ENCODE measurements at regions not wholly inside any gene's neighbourhood (a gene's known extent, or its start where the extent isn't known, plus 50 kb on each side); places are given as distances from the start of the nearest gene placed in this dataset.
"Not testable (repeated sequence)": the region's sequence is repeated elsewhere in the genome, so short reads cannot be mapped to it uniquely, and the experiment has no call there.

DNA sequence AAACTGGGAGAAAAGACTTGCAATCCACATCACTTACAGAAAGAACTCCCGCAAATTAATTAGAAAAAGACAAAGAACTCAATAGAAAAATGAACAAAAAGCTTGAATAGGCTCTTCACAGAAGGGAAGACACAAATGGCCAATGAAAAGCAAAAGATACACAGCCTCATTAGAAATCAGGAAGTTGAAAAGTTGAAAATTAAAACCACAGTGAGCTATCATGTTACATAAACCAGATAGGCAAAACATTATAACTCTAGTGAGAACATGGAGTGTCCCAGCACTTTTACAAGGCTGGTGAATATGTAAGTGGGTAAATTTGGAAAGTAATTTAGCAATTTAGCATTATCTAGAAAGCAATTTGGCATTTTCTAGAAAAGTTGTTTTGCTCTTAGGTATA lies 158.4 kb upstream of the RASSF8 start:
- Histone ChIP-seq H3K9me3 (no peaks in the 10 kb centered on the region), H3K36me3 (no peaks in the 10 kb centered on the region), H3K27ac (replicated peaks in 1 of 4) (no peak overlapping the region), H3K27me3 (no peaks in the 10 kb centered on the region), H3K4me3 (no peak overlapping the region), H3K4me1 (peaks cover 0 to 14% (median 11%) of the 10 kb centered on the region in 4 donors)
- DNase-seq (ENCODE audit: extremely low spot score), result no peak
- 95% methylated on average over 1 of the region's 1 CpG for WGBS
- intact Hi-C loops (cut with DNase I), result no loop called here
- TF ChIP-seq CTCF (IDR thresholded peaks at IDR 0.05) (no peak), POLR2A (IDR thresholded peaks at IDR 0.05; ENCODE audit: low read depth) (no peak), POLR2AphosphoS5 (IDR thresholded peaks at IDR 0.05) (no peak), EP300 (IDR thresholded peaks at IDR 0.05) (no peak)

GRCh38 chr12:25801734-25802133 lies 156.7 kb upstream of the RASSF8 start:
- 54% methylated on average over 1 of the region's 1 CpG for WGBS
- intact Hi-C loops (cut with DNase I), result no loop called here
- Histone ChIP-seq H3K4me3 (no peak overlapping the region), H3K9me3 (no peaks in the 10 kb centered on the region), H3K4me1 (peaks cover 0 to 14% (median 11%) of the 10 kb centered on the region in 4 donors), H3K27me3 (no peaks in the 10 kb centered on the region), H3K36me3 (no peaks in the 10 kb centered on the region), H3K27ac (replicated peaks in 1 of 4) (no peak overlapping the region)
- no peak for DNase-seq (ENCODE audit: extremely low spot score)
- TF ChIP-seq EP300 (IDR thresholded peaks at IDR 0.05) (no peak), POLR2AphosphoS5 (IDR thresholded peaks at IDR 0.05) (no peak), CTCF (IDR thresholded peaks at IDR 0.05) (no peak), POLR2A (IDR thresholded peaks at IDR 0.05; ENCODE audit: low read depth) (no peak)

GRCh38 chr12:25802143-25802542 lies 156.3 kb upstream of the RASSF8 start:
- Histone ChIP-seq H3K4me1 (peaks cover 0 to 14% (median 11%) of the 10 kb centered on the region in 4 donors), H3K9me3 (no peaks in the 10 kb centered on the region), H3K4me3 (no peak overlapping the region), H3K36me3 (no peaks in the 10 kb centered on the region), H3K27ac (replicated peaks in 1 of 4) (no peak overlapping the region), H3K27me3 (no peaks in the 10 kb centered on the region)
- DNase-seq (ENCODE audit: extremely low spot score), result no peak
- TF ChIP-seq EP300 (IDR thresholded peaks at IDR 0.05) (no peak), POLR2AphosphoS5 (IDR thresholded peaks at IDR 0.05) (no peak), CTCF (IDR thresholded peaks at IDR 0.05) (no peak), POLR2A (IDR thresholded peaks at IDR 0.05; ENCODE audit: low read depth) (no peak)
- intact Hi-C loops (cut with DNase I), result no loop called here

- H3K27ac ChIP-seq (replicated peaks in 1 of 4); H3K9me3 ChIP-seq; H3K27me3 ChIP-seq; intact Hi-C loops (cut with DNase I); DNase-seq (ENCODE audit: extremely low spot score); H3K36me3 ChIP-seq; H3K4me3 ChIP-seq: not testable (repeated sequence)
- 89% methylated on average over 13 of the region's 13 CpGs for WGBS
- peaks cover 0 to 14% (median 11%) of the 10 kb centered on the region in 4 donors for H3K4me1 ChIP-seq
Measured at GRCh38 chr12:25803029-25803664, 155.3 kb upstream of the RASSF8 start.

GRCh38 chr12:25804286-25804685 lies 154.2 kb upstream of the RASSF8 start:
- H3K4me1 ChIP-seq, result peaks cover 0 to 14% (median 11%) of the 10 kb centered on the region in 4 donors
- H3K27me3 ChIP-seq; H3K4me3 ChIP-seq; H3K9me3 ChIP-seq; intact Hi-C loops (cut with DNase I); H3K36me3 ChIP-seq; DNase-seq (ENCODE audit: extremely low spot score); H3K27ac ChIP-seq (replicated peaks in 1 of 4): not testable (repeated sequence)
- 73% methylated on average over 4 of the region's 4 CpGs for WGBS

- H3K36me3 ChIP-seq, result no peaks in the 10 kb centered on the region
- intact Hi-C loops (cut with DNase I), result no loop called here
- H3K9me3 ChIP-seq, result no peaks in the 10 kb centered on the region
- no peak for TF ChIP-seq CTCF (IDR thresholded peaks at IDR 0.05)
- peak in 1 of 2 donors; percentile 8 for TF ChIP-seq POLR2AphosphoS5 (IDR thresholded peaks at IDR 0.05)
- TF ChIP-seq POLR2A (IDR thresholded peaks at IDR 0.05; ENCODE audit: low read depth), result no peak
- TF ChIP-seq EP300 (IDR thresholded peaks at IDR 0.05), result no peak
- peak; percentile 60 for DNase-seq (ENCODE audit: extremely low spot score)
- WGBS, result 17% methylated on average over 1 of the region's 1 CpG
- H3K27me3 ChIP-seq, result no peaks in the 10 kb centered on the region
- no peak overlapping the region for H3K4me3 ChIP-seq
- peaks cover 0 to 10% (median 6%) of the 10 kb centered on the region in 4 donors for H3K4me1 ChIP-seq
- no peak overlapping the region for H3K27ac ChIP-seq (replicated peaks in 1 of 4)
Measured at GRCh38 chr12:25806271-25806670, 152.2 kb upstream of the RASSF8 start.

All from esophagus muscularis mucosa (tissue), 4 donors.